ENCODE measurements at regions not wholly inside any gene's neighbourhood (a gene's known extent, or its start where the extent isn't known, plus 50 kb on each side); places are given as distances from the start of the nearest gene placed in this dataset.

DNA sequence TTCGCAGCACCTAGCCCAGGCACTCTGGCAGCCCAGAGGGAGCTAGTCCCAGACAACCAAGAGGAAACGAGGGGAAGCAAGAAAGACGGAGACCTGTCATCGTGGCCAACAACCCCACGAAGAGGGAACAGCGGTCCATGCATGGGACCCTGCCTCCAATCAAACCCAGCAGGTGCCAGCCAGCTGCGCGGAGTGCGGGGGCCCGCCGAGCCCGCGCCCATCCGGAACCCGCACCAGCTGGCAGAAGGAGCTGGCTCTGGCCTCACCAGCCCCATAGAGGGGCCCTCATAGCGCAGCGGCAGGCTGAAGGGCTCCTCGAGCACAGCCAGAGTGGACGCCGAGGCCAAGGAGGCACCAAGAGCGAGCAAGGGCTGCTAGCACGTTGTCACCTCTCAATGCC lies 332.4 kb upstream of the MAGEB18 start:
- TF ChIP-seq, protein P1, sequence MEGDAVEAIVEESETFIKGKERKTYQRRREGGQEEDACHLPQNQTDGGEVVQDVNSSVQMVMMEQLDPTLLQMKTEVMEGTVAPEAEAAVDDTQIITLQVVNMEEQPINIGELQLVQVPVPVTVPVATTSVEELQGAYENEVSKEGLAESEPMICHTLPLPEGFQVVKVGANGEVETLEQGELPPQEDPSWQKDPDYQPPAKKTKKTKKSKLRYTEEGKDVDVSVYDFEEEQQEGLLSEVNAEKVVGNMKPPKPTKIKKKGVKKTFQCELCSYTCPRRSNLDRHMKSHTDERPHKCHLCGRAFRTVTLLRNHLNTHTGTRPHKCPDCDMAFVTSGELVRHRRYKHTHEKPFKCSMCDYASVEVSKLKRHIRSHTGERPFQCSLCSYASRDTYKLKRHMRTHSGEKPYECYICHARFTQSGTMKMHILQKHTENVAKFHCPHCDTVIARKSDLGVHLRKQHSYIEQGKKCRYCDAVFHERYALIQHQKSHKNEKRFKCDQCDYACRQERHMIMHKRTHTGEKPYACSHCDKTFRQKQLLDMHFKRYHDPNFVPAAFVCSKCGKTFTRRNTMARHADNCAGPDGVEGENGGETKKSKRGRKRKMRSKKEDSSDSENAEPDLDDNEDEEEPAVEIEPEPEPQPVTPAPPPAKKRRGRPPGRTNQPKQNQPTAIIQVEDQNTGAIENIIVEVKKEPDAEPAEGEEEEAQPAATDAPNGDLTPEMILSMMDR (IDR thresholded peaks at IDR 0.05) = no peak
- TF ChIP-seq POLR2A (IDR thresholded peaks at IDR 0.05) = no peak

Data from tibial nerve (tissue), 3 donors.